ENCODE measurements at regions not wholly inside any gene's neighbourhood (a gene's known extent, or its start where the extent isn't known, plus 50 kb on each side); places are given as distances from the start of the nearest gene placed in this dataset.

- TF ChIP-seq CTCF (IDR thresholded peaks at IDR 0.05) (no peak), EP300 (IDR thresholded peaks at IDR 0.05; ENCODE audit: low read depth) (no peak), POLR2A (IDR thresholded peaks at IDR 0.05) (no peak), POLR2AphosphoS5 (IDR thresholded peaks at IDR 0.05) (no peak)
These were observed 199.7 kb upstream of the TLE4 start for GRCh38 chr9:79371948-79372555.

All from transverse colon (tissue), 4 donors.